Fibroblast of pulmonary artery (primary cell): ENCODE measurements at regions not wholly inside any gene's neighbourhood (a gene's known extent, or its start where the extent isn't known, plus 50 kb on each side); places are given as distances from the start of the nearest gene placed in this dataset.

ENCODE experiments used
- DNase-seq: peaks from one replicate; pipeline ENCODE4 v3.0.0-alpha.2; 2010; ENCODE audit warnings: low read depth
- H3K4me3 ChIP-seq: replicated peaks from 2 replicates; pipeline ENCODE4 v1.5.1; 2011; ENCODE audit warnings: low read depth, mild to moderate bottlenecking, control low read depth, low read length, moderate library complexity
- TF ChIP-seq, protein P1 (sequence below): IDR thresholded peaks from 2 replicates; pipeline ENCODE4 v1.5.1; 2011; ENCODE audit warnings: mild to moderate bottlenecking, control low read depth, low read length, inconsistent platforms; ENCODE audit errors: missing control alignments

GRCh38 chr7:125551008-125551407 lies 621.4 kb upstream of the POT1 start:
- no peak overlapping the region for H3K4me3 ChIP-seq
- TF ChIP-seq, protein P1, sequence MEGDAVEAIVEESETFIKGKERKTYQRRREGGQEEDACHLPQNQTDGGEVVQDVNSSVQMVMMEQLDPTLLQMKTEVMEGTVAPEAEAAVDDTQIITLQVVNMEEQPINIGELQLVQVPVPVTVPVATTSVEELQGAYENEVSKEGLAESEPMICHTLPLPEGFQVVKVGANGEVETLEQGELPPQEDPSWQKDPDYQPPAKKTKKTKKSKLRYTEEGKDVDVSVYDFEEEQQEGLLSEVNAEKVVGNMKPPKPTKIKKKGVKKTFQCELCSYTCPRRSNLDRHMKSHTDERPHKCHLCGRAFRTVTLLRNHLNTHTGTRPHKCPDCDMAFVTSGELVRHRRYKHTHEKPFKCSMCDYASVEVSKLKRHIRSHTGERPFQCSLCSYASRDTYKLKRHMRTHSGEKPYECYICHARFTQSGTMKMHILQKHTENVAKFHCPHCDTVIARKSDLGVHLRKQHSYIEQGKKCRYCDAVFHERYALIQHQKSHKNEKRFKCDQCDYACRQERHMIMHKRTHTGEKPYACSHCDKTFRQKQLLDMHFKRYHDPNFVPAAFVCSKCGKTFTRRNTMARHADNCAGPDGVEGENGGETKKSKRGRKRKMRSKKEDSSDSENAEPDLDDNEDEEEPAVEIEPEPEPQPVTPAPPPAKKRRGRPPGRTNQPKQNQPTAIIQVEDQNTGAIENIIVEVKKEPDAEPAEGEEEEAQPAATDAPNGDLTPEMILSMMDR: no peak

GRCh38 chr7:125547505-125547904 lies 617.9 kb upstream of the POT1 start:
- DNase-seq: no peak
- TF ChIP-seq, protein P1: no peak
- H3K4me3 ChIP-seq: no peak overlapping the region

More at GRCh38 chr7:125551008-125551407, 621.4 kb upstream of the POT1 start:
- DNase-seq: no peak

GRCh38 chr7:125530553-125530952 lies 600.9 kb upstream of the POT1 start:
- no peak for DNase-seq
- TF ChIP-seq, protein P1: no peak
- no peak overlapping the region for H3K4me3 ChIP-seq

- no peak for DNase-seq
- TF ChIP-seq, protein P1: no peak
- no peak overlapping the region for H3K4me3 ChIP-seq
Observed at GRCh38 chr7:125529249-125529648, 599.6 kb upstream of the POT1 start.

GRCh38 chr7:125526958-125527357 lies 597.3 kb upstream of the POT1 start:
- H3K4me3 ChIP-seq: no peak overlapping the region
- TF ChIP-seq, protein P1: no peak
- DNase-seq: no peak

GRCh38 chr7:125526092-125526491 lies 596.5 kb upstream of the POT1 start:
- H3K4me3 ChIP-seq: no peak overlapping the region
- TF ChIP-seq, protein P1: no peak
- DNase-seq: no peak

GRCh38 chr7:125516194-125516593 lies 586.6 kb upstream of the POT1 start:
- DNase-seq: no peak
- TF ChIP-seq, protein P1: no peak
- no peak overlapping the region for H3K4me3 ChIP-seq
